ENCODE measurements at regions not wholly inside any gene's neighbourhood (a gene's known extent, or its start where the extent isn't known, plus 50 kb on each side); places are given as distances from the start of the nearest gene placed in this dataset.
"Not testable (repeated sequence)": the region's sequence is repeated elsewhere in the genome, so short reads cannot be mapped to it uniquely, and the experiment has no call there.

DNA sequence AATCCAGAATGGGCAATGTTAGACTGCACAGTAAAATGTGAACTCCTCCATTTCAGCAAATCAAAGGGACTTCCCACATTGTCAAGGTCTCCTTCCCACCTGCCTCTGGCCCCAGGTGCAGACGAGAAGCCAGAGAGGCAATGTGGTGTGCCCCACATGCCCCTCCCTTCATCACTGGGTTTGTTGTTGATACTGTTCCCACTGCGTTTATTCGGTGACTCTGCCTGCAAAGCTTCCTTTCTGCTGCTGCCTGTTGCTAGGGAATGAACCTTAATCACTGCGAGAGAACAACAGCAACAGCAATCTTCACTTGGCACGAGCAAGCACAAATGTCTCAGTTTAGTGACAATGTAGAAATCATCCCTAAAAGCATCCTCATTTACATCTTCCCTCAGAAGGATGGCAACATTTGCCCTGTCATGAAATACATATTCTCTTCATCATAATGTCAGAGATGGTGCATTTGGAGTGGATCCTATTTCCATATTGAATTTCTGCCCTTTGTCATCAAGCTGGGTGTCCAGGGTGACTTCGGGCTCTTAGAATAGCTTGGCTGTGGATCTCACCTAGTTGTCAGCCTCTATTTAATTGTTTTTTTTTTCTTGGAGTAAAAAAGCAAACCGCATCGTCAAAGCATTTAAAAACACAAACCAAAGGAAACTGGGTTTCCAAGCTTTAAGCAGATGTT lies 322.2 kb downstream of the BCL2L11 start:
- TF ChIP-seq, protein P1, sequence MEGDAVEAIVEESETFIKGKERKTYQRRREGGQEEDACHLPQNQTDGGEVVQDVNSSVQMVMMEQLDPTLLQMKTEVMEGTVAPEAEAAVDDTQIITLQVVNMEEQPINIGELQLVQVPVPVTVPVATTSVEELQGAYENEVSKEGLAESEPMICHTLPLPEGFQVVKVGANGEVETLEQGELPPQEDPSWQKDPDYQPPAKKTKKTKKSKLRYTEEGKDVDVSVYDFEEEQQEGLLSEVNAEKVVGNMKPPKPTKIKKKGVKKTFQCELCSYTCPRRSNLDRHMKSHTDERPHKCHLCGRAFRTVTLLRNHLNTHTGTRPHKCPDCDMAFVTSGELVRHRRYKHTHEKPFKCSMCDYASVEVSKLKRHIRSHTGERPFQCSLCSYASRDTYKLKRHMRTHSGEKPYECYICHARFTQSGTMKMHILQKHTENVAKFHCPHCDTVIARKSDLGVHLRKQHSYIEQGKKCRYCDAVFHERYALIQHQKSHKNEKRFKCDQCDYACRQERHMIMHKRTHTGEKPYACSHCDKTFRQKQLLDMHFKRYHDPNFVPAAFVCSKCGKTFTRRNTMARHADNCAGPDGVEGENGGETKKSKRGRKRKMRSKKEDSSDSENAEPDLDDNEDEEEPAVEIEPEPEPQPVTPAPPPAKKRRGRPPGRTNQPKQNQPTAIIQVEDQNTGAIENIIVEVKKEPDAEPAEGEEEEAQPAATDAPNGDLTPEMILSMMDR (IDR thresholded peaks at IDR 0.05) = not testable (repeated sequence)
- not testable (repeated sequence) for TF ChIP-seq POLR2AphosphoS5, POLR2A (IDR thresholded peaks at IDR 0.05)

Data from sigmoid colon (tissue), 4 donors.